NB4 (cell line): ENCODE measurements at regions not wholly inside any gene's neighbourhood (a gene's known extent, or its start where the extent isn't known, plus 50 kb on each side); places are given as distances from the start of the nearest gene placed in this dataset.

ENCODE experiments used
- CTCF ChIP-seq: IDR thresholded peaks from one replicate; pipeline ENCODE4 v1.5.1; 2012; ENCODE audit warnings: low read depth, low read length
- POLR2A ChIP-seq: IDR thresholded peaks from 2 replicates; pipeline ENCODE4 v1.6.1; 2011; ENCODE audit warnings: mild to moderate bottlenecking; ENCODE audit not compliant: insufficient read length; ENCODE audit errors: extremely low read depth

GRCh38 chr15:69797615-69798014 is 300.1 kb downstream of the TLE3 start:
- TF ChIP-seq POLR2A, result no peak
- no peak for TF ChIP-seq CTCF
